ENCODE measurements at regions not wholly inside any gene's neighbourhood (a gene's known extent, or its start where the extent isn't known, plus 50 kb on each side); places are given as distances from the start of the nearest gene placed in this dataset.
"Not testable (repeated sequence)": the region's sequence is repeated elsewhere in the genome, so short reads cannot be mapped to it uniquely, and the experiment has no call there.

- DNase-seq; H3K4me1 Mint-ChIP-seq (ENCODE audit: low read depth); H3K36me3 Mint-ChIP-seq; H3K27ac Mint-ChIP-seq; H3K27me3 Mint-ChIP-seq; H3K9me3 Mint-ChIP-seq; POLR2A ChIA-PET; CTCF ChIA-PET: not testable (repeated sequence)
- peak overlapping the region; percentile 50 for H3K4me3 Mint-ChIP-seq
- intact Hi-C loops (cut with micrococcal nuclease) = loop anchor here (5.0 kb wide), 1 partner anchor 213 kb away; no protein-coding TSS in a partner anchor
Measured at GRCh38 chr5:102154791-102155605, 141.1 kb downstream of the SLCO4C1 start.

DNA sequence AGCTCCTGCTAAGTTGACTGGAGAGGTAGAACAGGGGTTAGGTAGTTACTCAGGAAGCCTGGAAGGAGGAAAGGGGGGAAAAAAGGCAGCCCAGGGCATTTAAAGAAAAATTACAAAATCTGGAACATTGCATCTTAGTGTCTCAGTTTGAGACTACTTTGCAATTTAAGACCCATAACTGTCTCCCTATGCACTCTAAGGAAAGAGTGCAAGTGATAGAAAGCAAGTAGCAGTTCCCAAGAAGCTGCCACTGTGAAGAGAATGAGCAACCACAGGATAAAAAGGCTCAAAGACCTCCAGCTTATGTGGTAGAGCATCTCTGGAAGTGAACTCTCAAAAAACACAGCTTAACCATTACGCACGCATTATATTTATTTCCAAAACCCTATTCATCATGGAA, 141.8 kb downstream of the SLCO4C1 start:
- Mint-ChIP-seq H3K4me1 (ENCODE audit: low read depth) (no peaks in the 10 kb centered on the region), H3K27ac (no peak overlapping the region), H3K36me3 (no peaks in the 10 kb centered on the region), H3K9me3 (no peaks in the 10 kb centered on the region), H3K27me3 (no peaks in the 10 kb centered on the region), H3K4me3 (peak overlapping the region; percentile 50)
- DNase-seq = no peak
- intact Hi-C loops (cut with micrococcal nuclease) = loop anchor here (5.0 kb wide), 1 partner anchor 212 kb away; no protein-coding TSS in a partner anchor
- ChIA-PET POLR2A (no interaction called here), CTCF (interaction anchor here (0.7 kb wide), 1 partner anchor 81 kb away, joined by 3 read pairs; no protein-coding TSS in a partner anchor)

- DNase-seq = no peak
- intact Hi-C loops (cut with micrococcal nuclease) = loop anchor here (5.0 kb wide), 1 partner anchor 211 kb away; no protein-coding TSS in a partner anchor
- Mint-ChIP-seq H3K4me3 (no peak overlapping the region), H3K4me1 (ENCODE audit: low read depth) (no peaks in the 10 kb centered on the region), H3K27ac (no peak overlapping the region), H3K27me3 (no peaks in the 10 kb centered on the region), H3K36me3 (no peaks in the 10 kb centered on the region), H3K9me3 (no peaks in the 10 kb centered on the region)
- ChIA-PET CTCF (interaction anchor here (0.6 to 0.8 kb wide), 3 partner anchors 82 to 1921 kb away, joined by 3 read pairs; no protein-coding TSS in a partner anchor), POLR2A (no interaction called here)
Measured at GRCh38 chr5:102153003-102153759, 142.9 kb downstream of the SLCO4C1 start.

- intact Hi-C loops (cut with micrococcal nuclease) = no loop called here
- ChIA-PET CTCF (no interaction called here), POLR2A (no interaction called here)
- H3K4me3 Mint-ChIP-seq = no peak overlapping the region
- H3K36me3 Mint-ChIP-seq = no peaks in the 10 kb centered on the region
- H3K9me3 Mint-ChIP-seq = no peaks in the 10 kb centered on the region
- no peaks in the 10 kb centered on the region for H3K4me1 Mint-ChIP-seq (ENCODE audit: low read depth)
- no peak overlapping the region for H3K27ac Mint-ChIP-seq
- no peak for DNase-seq
- H3K27me3 Mint-ChIP-seq = no peaks in the 10 kb centered on the region
Measured at GRCh38 chr5:102139029-102139428, 157.1 kb downstream of the SLCO4C1 start.

DNA sequence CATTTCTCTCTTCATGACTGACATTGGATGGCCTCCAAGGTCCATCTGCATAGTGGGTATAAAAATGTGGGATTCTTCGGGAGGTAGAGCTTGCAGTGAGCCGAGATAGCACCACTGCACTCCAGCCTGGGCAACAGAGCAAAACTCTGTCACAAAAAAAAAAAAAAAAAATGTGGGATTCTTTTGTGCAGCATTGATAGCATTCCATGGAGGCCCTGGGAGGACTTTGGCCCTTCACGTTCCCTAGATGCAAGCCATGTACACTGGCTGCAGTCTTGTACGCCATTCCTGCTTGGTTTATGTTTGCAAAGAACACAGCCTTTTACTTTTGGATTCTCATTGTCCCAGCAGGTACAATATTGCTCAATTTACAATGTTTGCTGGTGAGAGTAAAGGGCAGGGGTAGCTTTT, 157.8 kb downstream of the SLCO4C1 start:
- H3K27me3 Mint-ChIP-seq = no peaks in the 10 kb centered on the region
- CTCF ChIA-PET = no interaction called here
- no peak overlapping the region for H3K27ac Mint-ChIP-seq
- no peak overlapping the region for H3K4me3 Mint-ChIP-seq
- POLR2A ChIA-PET = no interaction called here
- intact Hi-C loops (cut with micrococcal nuclease) = no loop called here
- H3K36me3 Mint-ChIP-seq = no peaks in the 10 kb centered on the region
- DNase-seq = no peak
- no peaks in the 10 kb centered on the region for H3K4me1 Mint-ChIP-seq (ENCODE audit: low read depth)
- H3K9me3 Mint-ChIP-seq = no peaks in the 10 kb centered on the region

GRCh38 chr5:102130890-102131289, 165.2 kb downstream of the SLCO4C1 start:
- H3K27me3 Mint-ChIP-seq = no peaks in the 10 kb centered on the region
- no peaks in the 10 kb centered on the region for H3K4me1 Mint-ChIP-seq (ENCODE audit: low read depth)
- POLR2A ChIA-PET = no interaction called here
- DNase-seq = no peak
- no peaks in the 10 kb centered on the region for H3K9me3 Mint-ChIP-seq
- H3K36me3 Mint-ChIP-seq = no peaks in the 10 kb centered on the region
- intact Hi-C loops (cut with micrococcal nuclease) = no loop called here
- CTCF ChIA-PET = no interaction called here
- no peak overlapping the region for H3K27ac Mint-ChIP-seq
- no peak overlapping the region for H3K4me3 Mint-ChIP-seq

DNA sequence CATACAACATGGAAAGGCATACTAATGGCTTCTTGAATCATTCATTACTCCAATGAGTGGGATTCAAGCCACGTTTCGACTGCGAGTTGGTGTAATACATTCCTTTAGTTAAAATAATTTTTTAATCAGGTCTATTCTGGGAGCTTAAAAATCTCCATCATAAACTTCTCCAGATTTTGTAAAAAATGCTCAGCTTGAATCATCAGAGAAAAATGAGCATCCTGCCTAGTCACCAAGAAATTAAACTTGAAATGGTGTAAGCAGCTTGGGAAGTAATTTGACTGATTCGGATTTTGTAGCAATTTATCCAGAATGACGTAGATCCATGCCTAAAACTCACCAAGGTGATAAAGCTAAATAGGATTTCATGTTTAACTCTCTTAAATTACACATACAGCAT, 165.7 kb downstream of the SLCO4C1 start:
- H3K4me3 Mint-ChIP-seq = no peak overlapping the region
- intact Hi-C loops (cut with micrococcal nuclease) = no loop called here
- H3K36me3 Mint-ChIP-seq = no peaks in the 10 kb centered on the region
- ChIA-PET CTCF (no interaction called here), POLR2A (no interaction called here)
- DNase-seq = no peak
- no peaks in the 10 kb centered on the region for H3K4me1 Mint-ChIP-seq (ENCODE audit: low read depth)
- H3K27me3 Mint-ChIP-seq = no peaks in the 10 kb centered on the region
- H3K27ac Mint-ChIP-seq = no peak overlapping the region
- no peaks in the 10 kb centered on the region for H3K9me3 Mint-ChIP-seq

DNA sequence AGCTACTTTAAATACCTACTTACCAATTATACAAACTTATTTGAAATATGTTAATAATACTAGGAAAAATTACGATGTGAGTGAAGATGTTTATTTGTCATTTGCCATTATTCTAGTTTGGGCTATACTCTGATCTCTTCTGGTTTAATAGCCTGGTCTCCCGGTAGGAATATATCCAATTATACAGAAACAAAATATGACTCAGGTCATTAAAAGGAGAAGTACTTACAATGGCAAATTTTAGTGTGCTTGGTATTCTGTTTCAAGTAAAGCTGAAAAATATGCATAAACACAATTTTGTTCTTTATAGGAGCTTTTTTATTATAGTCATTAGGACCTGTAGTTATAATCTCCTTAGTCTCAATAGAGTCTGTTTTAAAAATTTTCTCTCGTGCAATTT, 176.8 kb downstream of the SLCO4C1 start:
- POLR2A ChIA-PET = no interaction called here
- no peak overlapping the region for H3K4me3 Mint-ChIP-seq
- intact Hi-C loops (cut with micrococcal nuclease) = no loop called here

DNA sequence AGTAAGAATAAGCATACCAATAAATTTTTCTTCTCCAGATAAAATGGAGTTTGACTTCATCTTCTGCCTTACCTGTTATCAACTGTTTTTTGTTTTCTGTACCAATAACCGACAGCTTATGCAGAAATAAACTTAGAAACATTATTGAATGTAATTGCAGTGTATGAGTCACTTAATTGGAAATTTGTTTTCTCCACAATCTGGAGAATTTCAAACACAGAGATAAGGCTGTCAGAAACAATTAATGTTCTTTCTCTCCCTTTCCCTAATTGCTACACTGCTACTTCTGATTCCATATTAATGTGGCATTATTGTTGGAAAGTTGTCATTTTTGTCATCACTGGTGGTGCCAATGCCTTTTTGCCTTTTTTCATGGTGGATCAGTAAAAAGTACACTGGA, 180.3 kb downstream of the SLCO4C1 start:
- no peak overlapping the region for H3K4me3 Mint-ChIP-seq
- H3K27me3 Mint-ChIP-seq = no peaks in the 10 kb centered on the region
- peaks cover 6% of the 10 kb centered on the region for H3K9me3 Mint-ChIP-seq
- CTCF ChIA-PET = no interaction called here
- no peak for DNase-seq
- H3K27ac Mint-ChIP-seq = no peak overlapping the region
- POLR2A ChIA-PET = no interaction called here
- H3K4me1 Mint-ChIP-seq (ENCODE audit: low read depth) = no peaks in the 10 kb centered on the region
- no peaks in the 10 kb centered on the region for H3K36me3 Mint-ChIP-seq
- intact Hi-C loops (cut with micrococcal nuclease) = no loop called here

More for the DNA sequence above, 176.8 kb downstream of the SLCO4C1 start:
- H3K9me3 Mint-ChIP-seq = no peaks in the 10 kb centered on the region
- no peaks in the 10 kb centered on the region for H3K27me3 Mint-ChIP-seq
- CTCF ChIA-PET = no interaction called here
- H3K27ac Mint-ChIP-seq = no peak overlapping the region
- no peaks in the 10 kb centered on the region for H3K4me1 Mint-ChIP-seq (ENCODE audit: low read depth)
- H3K36me3 Mint-ChIP-seq = no peaks in the 10 kb centered on the region
- DNase-seq = no peak

DNA sequence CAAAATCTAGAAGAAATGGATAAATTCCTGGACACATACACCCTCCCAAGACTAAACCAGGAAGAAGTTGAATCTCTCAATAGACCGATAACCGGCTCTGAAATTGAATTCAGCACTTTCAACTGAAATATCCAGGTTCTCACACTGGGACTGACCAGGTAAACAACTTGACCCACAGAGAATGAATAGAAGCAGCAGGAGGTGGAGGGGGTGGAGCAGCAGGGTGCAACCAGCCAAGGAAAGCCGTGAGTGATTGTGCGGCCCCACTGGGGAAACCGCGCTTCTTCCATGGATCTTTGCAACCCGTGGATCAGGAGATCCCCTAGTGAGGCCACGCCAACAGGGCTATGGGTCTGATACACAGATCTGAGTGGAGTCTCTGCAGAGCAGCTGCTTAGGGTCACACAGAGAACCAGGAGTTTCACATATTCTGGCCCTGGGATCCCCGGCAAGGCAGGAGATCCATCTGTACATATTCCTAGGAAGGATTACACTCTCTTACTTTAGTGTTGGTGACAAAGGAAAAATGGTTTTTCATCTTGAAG, 181.5 kb downstream of the SLCO4C1 start:
- DNase-seq = no peak
- intact Hi-C loops (cut with micrococcal nuclease) = no loop called here
- Mint-ChIP-seq H3K27ac (no peak overlapping the region), H3K9me3 (peaks cover 6% of the 10 kb centered on the region), H3K36me3 (no peaks in the 10 kb centered on the region), H3K27me3 (no peaks in the 10 kb centered on the region), H3K4me3 (no peak overlapping the region), H3K4me1 (ENCODE audit: low read depth) (no peaks in the 10 kb centered on the region)
- ChIA-PET POLR2A (interaction anchor here (0.6 kb wide), 1 partner anchor 30 kb away, joined by 4 read pairs; no protein-coding TSS in a partner anchor), CTCF (no interaction called here)

DNA sequence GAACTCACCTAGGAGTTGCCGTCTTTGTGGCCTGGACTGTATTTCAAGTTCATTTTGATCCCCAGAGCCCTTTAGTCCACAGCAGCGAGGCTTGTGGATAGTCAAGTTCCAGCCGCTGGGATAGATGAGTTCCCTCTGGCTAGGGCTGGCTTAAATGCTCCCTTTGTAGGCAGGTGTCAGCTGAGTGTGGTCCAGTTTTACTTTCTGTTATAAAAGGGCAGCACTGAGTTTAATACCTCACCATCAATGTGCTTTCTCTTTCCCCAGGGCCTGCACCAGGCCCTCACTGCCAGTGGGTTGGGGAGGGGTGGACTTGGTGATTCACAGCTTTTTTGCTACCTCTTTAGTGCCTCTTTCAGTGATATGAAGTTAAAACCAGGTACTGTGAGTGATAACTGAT, 188.2 kb downstream of the SLCO4C1 start:
- no peak overlapping the region for H3K4me3 Mint-ChIP-seq
- POLR2A ChIA-PET = no interaction called here
- H3K36me3 Mint-ChIP-seq = no peaks in the 10 kb centered on the region
- H3K4me1 Mint-ChIP-seq (ENCODE audit: low read depth) = no peaks in the 10 kb centered on the region
- CTCF ChIA-PET = no interaction called here
- no peak for DNase-seq
- H3K27ac Mint-ChIP-seq = no peak overlapping the region
- peaks cover 6% of the 10 kb centered on the region for H3K9me3 Mint-ChIP-seq
- no peaks in the 10 kb centered on the region for H3K27me3 Mint-ChIP-seq
- intact Hi-C loops (cut with micrococcal nuclease) = no loop called here

DNA sequence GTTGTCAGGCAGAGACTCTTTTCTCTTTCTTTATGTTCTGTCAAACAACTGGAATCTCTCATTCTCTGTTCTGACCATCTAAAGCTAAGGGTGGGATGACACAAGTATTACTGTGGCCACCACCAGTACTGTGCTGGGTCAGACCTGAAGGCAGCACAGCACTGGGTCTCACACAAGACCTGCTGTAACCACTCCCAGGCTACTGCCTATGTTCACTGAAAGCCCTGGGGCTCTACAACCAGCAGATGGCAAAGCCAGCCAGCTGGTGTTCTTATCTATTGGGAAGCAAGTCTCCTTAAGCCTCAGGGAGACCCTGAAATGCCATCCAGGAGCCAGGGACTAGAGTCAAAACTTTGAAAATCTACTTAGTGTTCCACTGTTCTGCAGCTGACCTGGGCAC, 189.5 kb downstream of the SLCO4C1 start:
- Mint-ChIP-seq H3K27me3 (no peaks in the 10 kb centered on the region), H3K4me1 (ENCODE audit: low read depth) (no peaks in the 10 kb centered on the region), H3K4me3 (no peak overlapping the region), H3K36me3 (no peaks in the 10 kb centered on the region), H3K9me3 (peaks cover 4% of the 10 kb centered on the region), H3K27ac (no peak overlapping the region)
- POLR2A ChIA-PET = no interaction called here
- CTCF ChIA-PET = no interaction called here
- DNase-seq = no peak
- intact Hi-C loops (cut with micrococcal nuclease) = no loop called here

All from activated CD4-positive, alpha-beta memory T cell treated with anti-CD3 and anti-CD28 coated beads for 36 hours (primary cell).